ENCODE measurements at regions not wholly inside any gene's neighbourhood (a gene's known extent, or its start where the extent isn't known, plus 50 kb on each side); places are given as distances from the start of the nearest gene placed in this dataset.
"Not testable (repeated sequence)": the region's sequence is repeated elsewhere in the genome, so short reads cannot be mapped to it uniquely, and the experiment has no call there.

- H3K4me1 ChIP-seq (ENCODE audit: control insufficient read depth in 1 of 2, insufficient read depth in 2 of 2, low read length in 2 of 2); H3K36me3 ChIP-seq (ENCODE audit: control insufficient read depth in 1 of 2, insufficient read depth in 2 of 2, low read length in 2 of 2); H3K4me3 ChIP-seq (ENCODE audit: low read depth in 1 of 2, low read length in 2 of 2); H3K9me3 ChIP-seq (ENCODE audit: control insufficient read depth in 1 of 2, low read length in 2 of 2); H3K27me3 ChIP-seq (ENCODE audit: control insufficient read depth in 1 of 2, insufficient read depth in 2 of 2, low read length in 2 of 2); H3K9ac ChIP-seq (ENCODE audit: low read depth in 1 of 2, low read length in 2 of 2); H3K27ac ChIP-seq (ENCODE audit: low read depth, low read length): not testable (repeated sequence)
Observed at GRCh38 chr10:47680848-47681637, 82.3 kb downstream of the SYT15B start.

GRCh38 chr10:47676102-47676501, 87.3 kb downstream of the SYT15B start:
- not testable (repeated sequence) for H3K4me1 ChIP-seq (ENCODE audit: control insufficient read depth in 1 of 2, insufficient read depth in 2 of 2, low read length in 2 of 2); H3K9ac ChIP-seq (ENCODE audit: low read depth in 1 of 2, low read length in 2 of 2); H3K27me3 ChIP-seq (ENCODE audit: control insufficient read depth in 1 of 2, insufficient read depth in 2 of 2, low read length in 2 of 2); H3K9me3 ChIP-seq (ENCODE audit: control insufficient read depth in 1 of 2, low read length in 2 of 2); H3K4me3 ChIP-seq (ENCODE audit: low read depth in 1 of 2, low read length in 2 of 2); H3K27ac ChIP-seq (ENCODE audit: low read depth, low read length); H3K36me3 ChIP-seq (ENCODE audit: control insufficient read depth in 1 of 2, insufficient read depth in 2 of 2, low read length in 2 of 2)

GRCh38 chr10:47675577-47675976, 87.8 kb downstream of the SYT15B start:
- not testable (repeated sequence) for H3K4me1 ChIP-seq (ENCODE audit: control insufficient read depth in 1 of 2, insufficient read depth in 2 of 2, low read length in 2 of 2); H3K27ac ChIP-seq (ENCODE audit: low read depth, low read length); H3K9ac ChIP-seq (ENCODE audit: low read depth in 1 of 2, low read length in 2 of 2); H3K27me3 ChIP-seq (ENCODE audit: control insufficient read depth in 1 of 2, insufficient read depth in 2 of 2, low read length in 2 of 2); H3K36me3 ChIP-seq (ENCODE audit: control insufficient read depth in 1 of 2, insufficient read depth in 2 of 2, low read length in 2 of 2); H3K9me3 ChIP-seq (ENCODE audit: control insufficient read depth in 1 of 2, low read length in 2 of 2); H3K4me3 ChIP-seq (ENCODE audit: low read depth in 1 of 2, low read length in 2 of 2)

GRCh38 chr10:47673128-47673527, 90.3 kb downstream of the SYT15B start:
- not testable (repeated sequence) for H3K4me1 ChIP-seq (ENCODE audit: control insufficient read depth in 1 of 2, insufficient read depth in 2 of 2, low read length in 2 of 2)

GRCh38 chr10:47670857-47671256, 92.5 kb downstream of the SYT15B start:
- not testable (repeated sequence) for H3K27me3 ChIP-seq (ENCODE audit: control insufficient read depth in 1 of 2, insufficient read depth in 2 of 2, low read length in 2 of 2); H3K27ac ChIP-seq (ENCODE audit: low read depth, low read length); H3K9me3 ChIP-seq (ENCODE audit: control insufficient read depth in 1 of 2, low read length in 2 of 2); H3K4me1 ChIP-seq (ENCODE audit: control insufficient read depth in 1 of 2, insufficient read depth in 2 of 2, low read length in 2 of 2); H3K36me3 ChIP-seq (ENCODE audit: control insufficient read depth in 1 of 2, insufficient read depth in 2 of 2, low read length in 2 of 2); H3K4me3 ChIP-seq (ENCODE audit: low read depth in 1 of 2, low read length in 2 of 2); H3K9ac ChIP-seq (ENCODE audit: low read depth in 1 of 2, low read length in 2 of 2)

More at GRCh38 chr10:47673128-47673527, 90.3 kb downstream of the SYT15B start:
- H3K4me3 ChIP-seq (ENCODE audit: low read depth in 1 of 2, low read length in 2 of 2); H3K9ac ChIP-seq (ENCODE audit: low read depth in 1 of 2, low read length in 2 of 2); H3K27ac ChIP-seq (ENCODE audit: low read depth, low read length); H3K27me3 ChIP-seq (ENCODE audit: control insufficient read depth in 1 of 2, insufficient read depth in 2 of 2, low read length in 2 of 2); H3K36me3 ChIP-seq (ENCODE audit: control insufficient read depth in 1 of 2, insufficient read depth in 2 of 2, low read length in 2 of 2); H3K9me3 ChIP-seq (ENCODE audit: control insufficient read depth in 1 of 2, low read length in 2 of 2): not testable (repeated sequence)

- H3K27me3 ChIP-seq (ENCODE audit: control insufficient read depth in 1 of 2, insufficient read depth in 2 of 2, low read length in 2 of 2); H3K4me3 ChIP-seq (ENCODE audit: low read depth in 1 of 2, low read length in 2 of 2); H3K27ac ChIP-seq (ENCODE audit: low read depth, low read length); H3K9ac ChIP-seq (ENCODE audit: low read depth in 1 of 2, low read length in 2 of 2); H3K36me3 ChIP-seq (ENCODE audit: control insufficient read depth in 1 of 2, insufficient read depth in 2 of 2, low read length in 2 of 2); H3K4me1 ChIP-seq (ENCODE audit: control insufficient read depth in 1 of 2, insufficient read depth in 2 of 2, low read length in 2 of 2); H3K9me3 ChIP-seq (ENCODE audit: control insufficient read depth in 1 of 2, low read length in 2 of 2): not testable (repeated sequence)
Observed at GRCh38 chr10:47661955-47662577, 101.3 kb downstream of the SYT15B start.

- H3K4me3 ChIP-seq (ENCODE audit: low read depth in 1 of 2, low read length in 2 of 2); H3K9me3 ChIP-seq (ENCODE audit: control insufficient read depth in 1 of 2, low read length in 2 of 2); H3K27ac ChIP-seq (ENCODE audit: low read depth, low read length); H3K27me3 ChIP-seq (ENCODE audit: control insufficient read depth in 1 of 2, insufficient read depth in 2 of 2, low read length in 2 of 2); H3K9ac ChIP-seq (ENCODE audit: low read depth in 1 of 2, low read length in 2 of 2); H3K36me3 ChIP-seq (ENCODE audit: control insufficient read depth in 1 of 2, insufficient read depth in 2 of 2, low read length in 2 of 2); H3K4me1 ChIP-seq (ENCODE audit: control insufficient read depth in 1 of 2, insufficient read depth in 2 of 2, low read length in 2 of 2): not testable (repeated sequence)
Observed at GRCh38 chr10:47656732-47657131, 106.7 kb downstream of the SYT15B start.

GRCh38 chr10:47654161-47654560, 109.2 kb downstream of the SYT15B start:
- H3K36me3 ChIP-seq (ENCODE audit: control insufficient read depth in 1 of 2, insufficient read depth in 2 of 2, low read length in 2 of 2); H3K27me3 ChIP-seq (ENCODE audit: control insufficient read depth in 1 of 2, insufficient read depth in 2 of 2, low read length in 2 of 2); H3K9ac ChIP-seq (ENCODE audit: low read depth in 1 of 2, low read length in 2 of 2); H3K9me3 ChIP-seq (ENCODE audit: control insufficient read depth in 1 of 2, low read length in 2 of 2); H3K27ac ChIP-seq (ENCODE audit: low read depth, low read length); H3K4me3 ChIP-seq (ENCODE audit: low read depth in 1 of 2, low read length in 2 of 2); H3K4me1 ChIP-seq (ENCODE audit: control insufficient read depth in 1 of 2, insufficient read depth in 2 of 2, low read length in 2 of 2): not testable (repeated sequence)

- not testable (repeated sequence) for H3K27ac ChIP-seq (ENCODE audit: low read depth, low read length); H3K4me1 ChIP-seq (ENCODE audit: control insufficient read depth in 1 of 2, insufficient read depth in 2 of 2, low read length in 2 of 2); H3K9ac ChIP-seq (ENCODE audit: low read depth in 1 of 2, low read length in 2 of 2); H3K4me3 ChIP-seq (ENCODE audit: low read depth in 1 of 2, low read length in 2 of 2); H3K9me3 ChIP-seq (ENCODE audit: control insufficient read depth in 1 of 2, low read length in 2 of 2); H3K27me3 ChIP-seq (ENCODE audit: control insufficient read depth in 1 of 2, insufficient read depth in 2 of 2, low read length in 2 of 2); H3K36me3 ChIP-seq (ENCODE audit: control insufficient read depth in 1 of 2, insufficient read depth in 2 of 2, low read length in 2 of 2)
Observed at GRCh38 chr10:47648594-47648993, 114.8 kb downstream of the SYT15B start.

- not testable (repeated sequence) for H3K4me3 ChIP-seq (ENCODE audit: low read depth in 1 of 2, low read length in 2 of 2); H3K27ac ChIP-seq (ENCODE audit: low read depth, low read length); H3K27me3 ChIP-seq (ENCODE audit: control insufficient read depth in 1 of 2, insufficient read depth in 2 of 2, low read length in 2 of 2); H3K9me3 ChIP-seq (ENCODE audit: control insufficient read depth in 1 of 2, low read length in 2 of 2); H3K36me3 ChIP-seq (ENCODE audit: control insufficient read depth in 1 of 2, insufficient read depth in 2 of 2, low read length in 2 of 2); H3K9ac ChIP-seq (ENCODE audit: low read depth in 1 of 2, low read length in 2 of 2); H3K4me1 ChIP-seq (ENCODE audit: control insufficient read depth in 1 of 2, insufficient read depth in 2 of 2, low read length in 2 of 2)
Observed at GRCh38 chr10:47647523-47648101, 115.8 kb downstream of the SYT15B start.
